Skeletal muscle tissue (tissue), 3 donors: ENCODE measurements at regions not wholly inside any gene's neighbourhood (a gene's known extent, or its start where the extent isn't known, plus 50 kb on each side); places are given as distances from the start of the nearest gene placed in this dataset.

ENCODE experiments used
- H3K27ac ChIP-seq: one replicate; pipeline ENCODE4 v1.7.0; 2013; ENCODE audit warnings: mild to moderate bottlenecking, low read depth, low read length, inconsistent platforms
- H3K27me3 ChIP-seq, 3 donors: one replicate each; pipeline ENCODE4 v1.7.0; 2013; ENCODE audit warnings: low read length in 3 of 3; ENCODE audit not compliant: control insufficient read depth in 3 of 3, insufficient read depth in 3 of 3
- H3K36me3 ChIP-seq, 3 donors: one replicate each; pipeline ENCODE4 v1.7.0; 2013; ENCODE audit warnings: low read length in 3 of 3; ENCODE audit not compliant: control insufficient read depth in 3 of 3, insufficient read depth in 3 of 3
- H3K4me1 ChIP-seq, 3 donors: one replicate each; pipeline ENCODE4 v1.7.0; 2013; ENCODE audit warnings: low read length in 3 of 3, mild to moderate bottlenecking in 3 of 3; ENCODE audit not compliant: control insufficient read depth in 3 of 3, insufficient read depth in 3 of 3
- H3K4me3 ChIP-seq, 3 donors: one replicate each; pipeline ENCODE4 v1.7.0; 2013; ENCODE audit warnings: low read length in 3 of 3
- H3K9ac ChIP-seq, 3 donors: one replicate each; pipeline ENCODE4 v1.7.0; 2013; ENCODE audit warnings: low read length in 3 of 3, mild to moderate bottlenecking in 3 of 3, moderate library complexity in 2 of 3, low read depth in 1 of 3
- H3K9me3 ChIP-seq, 3 donors: one replicate each; pipeline ENCODE4 v1.7.0; 2013; ENCODE audit warnings: low read length in 3 of 3; ENCODE audit not compliant: control insufficient read depth in 3 of 3
- donor health status: Osteomylitis.

GRCh38 chr1:177746155-177746554 is 223.7 kb downstream of the SEC16B start:
- no peaks in the 10 kb centered on the region for H3K36me3 ChIP-seq

GRCh38 chr1:177744906-177745305 is 225.0 kb downstream of the SEC16B start:
- H3K27me3 ChIP-seq = no peaks in the 10 kb centered on the region
- no peak overlapping the region for H3K9ac ChIP-seq
- H3K27ac ChIP-seq = no peak overlapping the region
- H3K9me3 ChIP-seq = no peaks in the 10 kb centered on the region
- H3K4me1 ChIP-seq = no peaks in the 10 kb centered on the region
- no peak overlapping the region for H3K4me3 ChIP-seq
- H3K36me3 ChIP-seq = no peaks in the 10 kb centered on the region

More at GRCh38 chr1:177746155-177746554, 223.7 kb downstream of the SEC16B start:
- no peaks in the 10 kb centered on the region for H3K9me3 ChIP-seq
- no peaks in the 10 kb centered on the region for H3K4me1 ChIP-seq
- no peak overlapping the region for H3K4me3 ChIP-seq
- H3K9ac ChIP-seq = no peak overlapping the region
- H3K27me3 ChIP-seq = no peaks in the 10 kb centered on the region
- H3K27ac ChIP-seq = no peak overlapping the region

GRCh38 chr1:177741476-177741875 is 228.4 kb downstream of the SEC16B start:
- Histone ChIP-seq H3K9me3 (no peaks in the 10 kb centered on the region), H3K9ac (no peak overlapping the region), H3K27me3 (no peaks in the 10 kb centered on the region), H3K36me3 (no peaks in the 10 kb centered on the region), H3K4me3 (no peak overlapping the region), H3K4me1 (no peaks in the 10 kb centered on the region), H3K27ac (no peak overlapping the region)

- Histone ChIP-seq H3K9me3 (no peaks in the 10 kb centered on the region), H3K36me3 (no peaks in the 10 kb centered on the region), H3K27me3 (no peaks in the 10 kb centered on the region), H3K27ac (no peak overlapping the region), H3K9ac (no peak overlapping the region), H3K4me3 (no peak overlapping the region), H3K4me1 (no peaks in the 10 kb centered on the region)
Observed at GRCh38 chr1:177739780-177740179, 230.1 kb downstream of the SEC16B start.

- no peaks in the 10 kb centered on the region for H3K9me3 ChIP-seq
- H3K9ac ChIP-seq = no peak overlapping the region
- H3K27me3 ChIP-seq = no peaks in the 10 kb centered on the region
- no peaks in the 10 kb centered on the region for H3K4me1 ChIP-seq
- H3K36me3 ChIP-seq = no peaks in the 10 kb centered on the region
- H3K4me3 ChIP-seq = no peak overlapping the region
- no peak overlapping the region for H3K27ac ChIP-seq
Observed at GRCh38 chr1:177737456-177737855, 232.4 kb downstream of the SEC16B start.

GRCh38 chr1:177732178-177732577 is 237.7 kb downstream of the SEC16B start:
- no peak overlapping the region for H3K9ac ChIP-seq
- no peaks in the 10 kb centered on the region for H3K27me3 ChIP-seq
- no peaks in the 10 kb centered on the region for H3K4me1 ChIP-seq
- no peaks in the 10 kb centered on the region for H3K36me3 ChIP-seq
- no peaks in the 10 kb centered on the region for H3K9me3 ChIP-seq
- no peak overlapping the region for H3K27ac ChIP-seq
- no peak overlapping the region for H3K4me3 ChIP-seq

- Histone ChIP-seq H3K27ac (no peak overlapping the region), H3K9ac (no peak overlapping the region), H3K4me3 (no peak overlapping the region), H3K9me3 (peaks cover 0 to 4% (median 2%) of the 10 kb centered on the region in 3 donors), H3K36me3 (no peaks in the 10 kb centered on the region), H3K4me1 (no peaks in the 10 kb centered on the region), H3K27me3 (no peaks in the 10 kb centered on the region)
Observed at GRCh38 chr1:177729646-177730045, 240.2 kb downstream of the SEC16B start.

GRCh38 chr1:177723533-177723932 is 246.3 kb downstream of the SEC16B start:
- Histone ChIP-seq H3K9me3 (peaks cover 0 to 7% (median 5%) of the 10 kb centered on the region in 3 donors), H3K4me3 (no peak overlapping the region), H3K9ac (no peak overlapping the region), H3K27ac (no peak overlapping the region), H3K36me3 (no peaks in the 10 kb centered on the region), H3K4me1 (no peaks in the 10 kb centered on the region), H3K27me3 (no peaks in the 10 kb centered on the region)

- no peaks in the 10 kb centered on the region for H3K36me3 ChIP-seq
- H3K27ac ChIP-seq = no peak overlapping the region
- no peak overlapping the region for H3K9ac ChIP-seq
- H3K4me3 ChIP-seq = no peak overlapping the region
- H3K27me3 ChIP-seq = peaks cover 0 to 3% (median 0%) of the 10 kb centered on the region in 3 donors
- H3K9me3 ChIP-seq = no peaks in the 10 kb centered on the region
- H3K4me1 ChIP-seq = no peaks in the 10 kb centered on the region
Observed at GRCh38 chr1:177710696-177711620, 258.9 kb downstream of the SEC16B start.

- Histone ChIP-seq H3K36me3 (no peaks in the 10 kb centered on the region), H3K9ac (no peak overlapping the region), H3K4me1 (no peaks in the 10 kb centered on the region), H3K9me3 (no peaks in the 10 kb centered on the region), H3K4me3 (no peak overlapping the region), H3K27me3 (peaks cover 0 to 3% (median 0%) of the 10 kb centered on the region in 3 donors), H3K27ac (no peak overlapping the region)
Observed at GRCh38 chr1:177708406-177708805, 261.5 kb downstream of the SEC16B start.
